K562 (cell line): ENCODE measurements at regions not wholly inside any gene's neighbourhood (a gene's known extent, or its start where the extent isn't known, plus 50 kb on each side); places are given as distances from the start of the nearest gene placed in this dataset.

ENCODE experiments used
- ATAC-seq: fragments of 200-7000 bp; cut with Tn5 transposase; 3 replicates; pipeline ENCODE4 v1.9.1; 2020; ENCODE audit warnings: moderate library complexity
- BruUV-seq: library from RNA; stranded (reverse); fragments of 400-500 nt; replicated peaks from 2 replicates; lab custom pipeline; 2021; lab: Mats Ljungman, UMichigan
- CTCF ChIA-PET: fragments of 300-600 bp; formaldehyde crosslinking; extraction: SDS; loops from one replicate; lab custom pipeline; 2021; ENCODE audit warnings: low intra/inter-chr PET ratio; lab: Yijun Ruan, JAX
- POLR2A ChIA-PET: fragments of 300-600, 350-650 bp; sonication (Branson Sonifier 250); formaldehyde crosslinking; extraction: SDS; loops from one replicate; lab custom pipeline; 2021; ENCODE audit warnings: antibody characterized with exemption, inconsistent platforms; lab: Yijun Ruan, JAX
- DNase-seq, 4 experiments: peaks; one replicate each; pipeline versions ENCODE4 v3.0.0 to v3.0.0-alpha.2; 2011 to 2018; ENCODE audit warnings: low spot score in 3 of 4, mixed read lengths in 3 of 4; ENCODE audit errors: extremely low read depth in 1 of 4
- FAIRE-seq: peaks from 2 replicates; lab custom pipeline; 2011; peaks lifted over from hg19 to GRCh38; lab: Jason Lieb, UNC
- H2AFZ ChIP-seq: 2 replicates; pipeline ENCODE4 v1.6.0; 2011; ENCODE audit warnings: low read depth, low read length, control low read depth, inconsistent platforms
- H3K27ac ChIP-seq: fragments of 200-600 bp; 3 replicates; pipeline ENCODE4 v1.8.0; 2011; ENCODE audit warnings: low read depth, mild to moderate bottlenecking, control low read depth, inconsistent platforms, low read length, moderate library complexity, mixed read lengths; ENCODE audit errors: extremely low read depth
- H3K27me3 ChIP-seq, 2 experiments: fragments of 300-600 bp in 1 of 2; 2 replicates in 1 of 2; 3 replicates in 1 of 2; pipeline versions ENCODE4 v1.6.0 to v1.8.0; 2011; ENCODE audit warnings: inconsistent platforms in 2 of 2, low read length in 2 of 2, mild to moderate bottlenecking in 1 of 2, mixed read lengths in 1 of 2, moderate library complexity in 1 of 2; ENCODE audit not compliant: control insufficient read depth in 2 of 2, insufficient read depth in 2 of 2
- H3K36me3 ChIP-seq: fragments of 300-600 bp; 3 replicates; pipeline ENCODE4 v1.8.0; 2011; ENCODE audit warnings: mild to moderate bottlenecking, low read length, inconsistent platforms; ENCODE audit not compliant: control insufficient read depth, insufficient read depth
- H3K4me1 ChIP-seq, 2 experiments: fragments of 200-600 bp in 1 of 2; replicated peaks in 1 of 2; 2 replicates in 1 of 2; 3 replicates in 1 of 2; pipeline versions ENCODE4 v1.5.1 to v1.8.0; 2011; ENCODE audit warnings: inconsistent platforms in 2 of 2, low read length in 2 of 2, mild to moderate bottlenecking in 1 of 2, mixed read lengths in 1 of 2, moderate library complexity in 1 of 2; ENCODE audit not compliant: control insufficient read depth in 2 of 2, insufficient read depth in 2 of 2
- H3K4me2 ChIP-seq: 2 replicates; pipeline ENCODE4 v1.6.1; 2011; ENCODE audit warnings: low read length, control low read depth, inconsistent platforms, mixed read lengths; ENCODE audit not compliant: insufficient read depth
- H3K4me3 ChIP-seq: fragments of 200-600 bp; sonication (generic), shearing (Covaris generic); 2 replicates; pipeline ENCODE4 v1.5.1; 2016; ENCODE audit warnings: control low read depth, inconsistent platforms
- H3K79me2 ChIP-seq: fragments of 200-600 bp; 3 replicates; pipeline ENCODE4 v1.8.0; 2011; ENCODE audit warnings: low read length, inconsistent platforms; ENCODE audit not compliant: control insufficient read depth, insufficient read depth
- H3K9ac ChIP-seq, 2 experiments: 2 replicates each; pipeline versions ENCODE4 v1.6.0 to v1.6.1; 2011; ENCODE audit warnings: low read depth in 2 of 2, low read length in 2 of 2, control low read depth in 1 of 2, inconsistent platforms in 1 of 2, mild to moderate bottlenecking in 1 of 2, mixed read lengths in 1 of 2; ENCODE audit not compliant: insufficient read depth in 1 of 2
- H3K9me1 ChIP-seq: one replicate; pipeline ENCODE4 v1.6.0; 2011; ENCODE audit warnings: inconsistent platforms, mild to moderate bottlenecking, low read length, moderate library complexity; ENCODE audit not compliant: control insufficient read depth, insufficient read depth
- H3K9me3 ChIP-seq: replicated peaks from 2 replicates; pipeline ENCODE4 v1.5.1; 2011; ENCODE audit warnings: low read depth, low read length, inconsistent platforms; ENCODE audit not compliant: control insufficient read depth, insufficient read depth
- H4K20me1 ChIP-seq: replicated peaks from 2 replicates; pipeline ENCODE4 v1.6.1; 2011; ENCODE audit warnings: low read length, inconsistent platforms, mixed read lengths; ENCODE audit not compliant: control insufficient read depth, insufficient read depth
- C11orf30 ChIP-seq: fragments of 450-650 bp; IDR thresholded peaks from 2 replicates; pipeline ENCODE4 v1.6.1; 2016; ENCODE audit warnings: low read depth, mild to moderate bottlenecking
- ELK1 ChIP-seq: sonication (generic); formaldehyde crosslinking; IDR thresholded peaks from 2 replicates; pipeline ENCODE4 v1.8.1; 2022; ENCODE audit warnings: missing genetic modification reagents
- GATA2 ChIP-seq: sonication (generic); formaldehyde crosslinking; IDR thresholded peaks from 2 replicates; pipeline ENCODE4 v1.4.0; 2020; ENCODE audit warnings: mild to moderate bottlenecking, missing genetic modification reagents
- HDGF ChIP-seq: fragments of 450-650 bp; IDR thresholded peaks from 2 replicates; pipeline ENCODE4 v1.6.1; 2016
- NONO ChIP-seq, 2 experiments: fragments of 200-400 bp in 1 of 2; fragments of 450-650 bp in 1 of 2; formaldehyde crosslinking in 1 of 2; IDR thresholded peaks; 2 replicates each; pipeline ENCODE4 v1.6.1; 2017; ENCODE audit warnings: low read depth in 2 of 2, mild to moderate bottlenecking in 2 of 2, moderate library complexity in 2 of 2, low read length in 1 of 2
- PYGO2 ChIP-seq: fragments of 450-650 bp; IDR thresholded peaks from 2 replicates; pipeline ENCODE4 v1.6.1; 2016; ENCODE audit warnings: mild to moderate bottlenecking, missing genetic modification characterization, moderate library complexity, missing compliant biosample characterization
- RERE ChIP-seq: sonication (generic); formaldehyde crosslinking; IDR thresholded peaks from 2 replicates; pipeline ENCODE4 v1.8.0; 2023; ENCODE audit warnings: missing genetic modification reagents, mild to moderate bottlenecking, borderline replicate concordance
- ZNF75A ChIP-seq: fragments of 450-650 bp; formaldehyde crosslinking; IDR thresholded peaks from 2 replicates; pipeline ENCODE4 v1.4.0; 2020; ENCODE audit warnings: mild to moderate bottlenecking
- ZNF766 ChIP-seq: fragments of 200-800 bp; sonication (Bioruptor generic); conservative IDR thresholded peaks from 2 replicates; pipeline ENCODE4 v1.6.1; 2016; ENCODE audit warnings: missing genetic modification characterization, missing compliant biosample characterization
- ZSCAN32 ChIP-seq: fragments of 450-650 bp; formaldehyde crosslinking; IDR thresholded peaks from 2 replicates; pipeline ENCODE4 v1.4.0; 2020; ENCODE audit warnings: mild to moderate bottlenecking, moderate library complexity
- WGBS: fragments of 100-300 bp; shearing (Covaris generic); methylation state at CpG from one replicate; pipeline ENCODE4 v1.1.6; 2016; ENCODE audit warnings: low coverage, mixed read lengths; ENCODE audit not compliant: insufficient coverage; ENCODE audit errors: missing lambda C conversion rate; 5-methylcytosine and 5-hydroxymethylcytosine counted together
- in situ Hi-C: fragments of 300-500 bp; cut with MboI; formaldehyde crosslinking; loops from 4 replicates; pipeline ENCODE4 v1.15.0; 2018; ENCODE audit warnings: inconsistent platforms, mixed read lengths
- intact Hi-C: fragments of 100-400 bp; cut with micrococcal nuclease; formaldehyde crosslinking; loops from 2 replicates; pipeline ENCODE4 v1.14.2; 2022

- no peak for FAIRE-seq
- TF ChIP-seq ZNF766 (no peak), ELK1 (no peak)
- Histone ChIP-seq H4K20me1 (no peaks in the 10 kb centered on the region), H3K36me3 (no peaks in the 10 kb centered on the region), H3K4me2 (no peak overlapping the region), H3K4me3 (no peak overlapping the region), H3K4me1 (0 out of 5 replicates have a peak, but pooled peaks cover 0 to under 1% of the 10 kb centered on the region in 2 experiments), H3K9me1 (peaks cover 2% of the 10 kb centered on the region), H3K9me3 (no peaks in the 10 kb centered on the region), H3K27ac (no peak overlapping the region), H3K9ac (no peak overlapping the region), H3K27me3 (no peaks in the 10 kb centered on the region), H3K79me2 (no peaks in the 10 kb centered on the region), H2AFZ (no peak overlapping the region)
- no peak for DNase-seq
- no TSS peak for BruUV-seq
- POLR2A ChIA-PET = no interaction called here
- 0% methylated on average over 3 of the region's 4 CpGs for WGBS
- in situ Hi-C loops = no loop called here
- CTCF ChIA-PET = no interaction called here
- intact Hi-C loops = no loop called here
- no peak for ATAC-seq
Observed at GRCh38 chr14:65933400-65934069, 521.0 kb downstream of the FUT8 start.

GRCh38 chr14:65934070-65934435 is 521.5 kb downstream of the FUT8 start:
- no peaks in the 10 kb centered on the region for H3K27me3 ChIP-seq
- no peaks in the 10 kb centered on the region for H3K36me3 ChIP-seq
- no peak overlapping the region for H3K4me3 ChIP-seq
- 0% methylated on average over 5 of the region's 5 CpGs for WGBS
- intact Hi-C loops = no loop called here
- DNase-seq (no peak), ATAC-seq (no peak), FAIRE-seq (no peak)
- no TSS peak for BruUV-seq
- H4K20me1 ChIP-seq = no peaks in the 10 kb centered on the region
- H3K27ac ChIP-seq = no peak overlapping the region
- POLR2A ChIA-PET = no interaction called here
- CTCF ChIA-PET = no interaction called here
- no peaks in the 10 kb centered on the region for H3K9me3 ChIP-seq
- in situ Hi-C loops = no loop called here
- no peak overlapping the region for H3K9ac ChIP-seq
- H3K4me2 ChIP-seq = no peak overlapping the region
- no peaks in the 10 kb centered on the region for H3K79me2 ChIP-seq
- peaks cover 2% of the 10 kb centered on the region for H3K9me1 ChIP-seq
- H3K4me1 ChIP-seq = no peaks in the 10 kb centered on the region
- no peak overlapping the region for H2AFZ ChIP-seq
- TF ChIP-seq C11orf30 (no peak), ZNF75A (CRISPR knock-in tag) (no peak), ZSCAN32 (CRISPR knock-in tag) (no peak), PYGO2 (no peak), GATA2 (CRISPR knock-in tag) (no peak), RERE (CRISPR knock-in tag) (no peak), NONO (IDR thresholded peaks at IDR 0.05; ENCODE audit: low read depth in 2 of 2, low read length in 1 of 2) (no peak), HDGF (no peak)
